A673 (cell line): ENCODE measurements at regions not wholly inside any gene's neighbourhood (a gene's known extent, or its start where the extent isn't known, plus 50 kb on each side); places are given as distances from the start of the nearest gene placed in this dataset.

Experiments used
- BruUV-seq: library from RNA; stranded (reverse); fragments of 400-500 nt; replicated peaks from 2 replicates; lab custom pipeline; 2021; lab: Mats Ljungman, UMichigan
- CTCF ChIA-PET: fragments of 300-600 bp; sonication (Branson Sonifier 250); formaldehyde crosslinking; loops from one replicate; lab custom pipeline; 2022; ENCODE audit warnings: antibody characterized with exemption; lab: Charles Lee
- POLR2A ChIA-PET: fragments of 300-600 bp; sonication (Branson Sonifier 250); formaldehyde crosslinking; loops from one replicate; lab custom pipeline; 2022; ENCODE audit warnings: antibody characterized with exemption; ENCODE audit not compliant: low non-redundant PET; lab: Charles Lee
- DNase-seq: peaks from one replicate; pipeline ENCODE4 v3.0.0-alpha.2; 2015; ENCODE audit warnings: low spot score
- H3K27ac ChIP-seq: fragments of 200-600 bp; sonication (generic); 2 replicates; pipeline ENCODE4 v1.5.1; 2016; ENCODE audit warnings: mixed run types, low read depth, mild to moderate bottlenecking, mixed read lengths, antibody characterized with exemption, low read length; ENCODE audit not compliant: poor library complexity, severe bottlenecking
- H3K27me3 ChIP-seq: fragments of 200-600 bp; sonication (generic); replicated peaks from 2 replicates; pipeline ENCODE4 v1.6.1; 2017; ENCODE audit warnings: mixed run types, low read depth, mild to moderate bottlenecking, mixed read lengths, antibody characterized with exemption, low read length; ENCODE audit not compliant: insufficient read depth, poor library complexity
- H3K36me3 ChIP-seq: fragments of 200-600 bp; sonication (generic); 2 replicates; pipeline ENCODE4 v1.6.1; 2016; ENCODE audit warnings: mixed run types, mild to moderate bottlenecking, mixed read lengths, antibody characterized with exemption, low read length; ENCODE audit not compliant: insufficient read depth, poor library complexity, severe bottlenecking
- H3K4me1 ChIP-seq: fragments of 200-600 bp; sonication (generic); 2 replicates; pipeline ENCODE4 v1.6.1; 2017; ENCODE audit warnings: mixed run types, mild to moderate bottlenecking, mixed read lengths, antibody characterized with exemption, low read length; ENCODE audit not compliant: insufficient read depth, poor library complexity, severe bottlenecking
- H3K4me3 ChIP-seq: fragments of 200-600 bp; sonication (generic); 2 replicates; pipeline ENCODE4 v1.5.1; 2016; ENCODE audit warnings: low read depth, mixed run types, mild to moderate bottlenecking, mixed read lengths, low read length; ENCODE audit not compliant: poor library complexity, severe bottlenecking
- H3K9me3 ChIP-seq: fragments of 200-600 bp; sonication (generic); 2 replicates; pipeline ENCODE4 v1.6.1; 2016; ENCODE audit warnings: mixed run types, low read depth, mild to moderate bottlenecking, mixed read lengths, antibody characterized with exemption, low read length; ENCODE audit not compliant: poor library complexity, severe bottlenecking
- CTCF ChIP-seq: fragments of 300-800, 200-600 bp; sonication (generic); conservative IDR thresholded peaks from 2 replicates; pipeline ENCODE4 v1.5.1; 2017; ENCODE audit warnings: low read depth, mild to moderate bottlenecking, antibody characterized with exemption, low read length, moderate library complexity, mixed read lengths
- EZH2 ChIP-seq: fragments of 200-600 bp; sonication (generic); IDR thresholded peaks from 2 replicates; pipeline ENCODE4 v1.6.1; 2017; ENCODE audit warnings: borderline replicate concordance, low read depth, mild to moderate bottlenecking, mixed read lengths, antibody characterized with exemption, low read length; ENCODE audit not compliant: poor library complexity, severe bottlenecking
- intact Hi-C: fragments of 100-400 bp; cut with micrococcal nuclease; formaldehyde crosslinking; loops from one replicate; pipeline ENCODE4 v1.10.0; 2022; ENCODE audit not compliant: unreplicated experiment

DNA sequence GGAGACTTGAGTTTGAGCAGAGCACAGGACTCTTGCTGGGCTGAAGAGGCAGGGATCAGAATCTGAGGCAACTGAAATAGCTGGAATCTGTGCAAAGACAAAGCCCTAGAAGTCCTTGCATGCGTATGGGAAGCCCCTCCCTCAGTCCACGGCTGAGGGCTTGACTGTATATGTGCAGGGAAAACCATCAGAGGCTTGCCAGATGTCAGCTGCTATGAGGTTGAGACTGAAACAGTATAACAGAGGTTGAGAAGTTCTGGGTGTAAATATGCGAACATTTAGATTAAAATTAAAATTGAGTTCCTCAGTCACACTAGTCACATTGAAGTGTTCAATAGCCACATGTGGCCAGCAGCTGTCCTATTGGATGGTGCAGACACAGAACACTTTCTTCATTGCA lies 108.8 kb upstream of the NEDD9 start:
- Histone ChIP-seq H3K4me1 (no peaks in the 10 kb centered on the region), H3K27me3 (no peaks in the 10 kb centered on the region), H3K4me3 (no peak overlapping the region), H3K9me3 (no peaks in the 10 kb centered on the region), H3K27ac (no peak overlapping the region), H3K36me3 (no peaks in the 10 kb centered on the region)
- TF ChIP-seq EZH2, result no peak
- TF ChIP-seq CTCF, result no peak
- intact Hi-C loops, result no loop called here
- no peak for DNase-seq
- ChIA-PET CTCF (no interaction called here), POLR2A (no interaction called here)
- no TSS peak for BruUV-seq

- H3K36me3 ChIP-seq, result no peaks in the 10 kb centered on the region
- POLR2A ChIA-PET, result no interaction called here
Observed at GRCh38 chr6:11339380-11339779, 106.9 kb upstream of the NEDD9 start.

DNA sequence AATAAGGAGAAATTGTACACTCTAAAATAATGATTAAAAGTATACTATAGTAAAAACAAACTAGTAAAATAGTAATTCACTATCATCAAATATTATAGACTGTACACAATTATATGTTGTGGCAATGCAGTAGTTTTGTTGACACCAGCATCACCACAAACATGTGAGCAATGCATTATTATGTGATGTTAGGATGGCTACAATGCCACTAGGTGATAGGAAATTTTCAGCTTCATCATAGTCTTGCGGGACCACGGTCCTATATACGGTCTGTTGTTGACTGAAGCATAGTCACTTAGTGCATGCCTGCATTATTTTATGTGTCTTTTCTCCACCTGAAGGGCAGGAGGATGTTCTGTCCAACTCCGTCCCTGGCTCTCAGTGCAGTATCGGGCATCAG lies 104.8 kb upstream of the NEDD9 start:
- H3K9me3 ChIP-seq, result no peaks in the 10 kb centered on the region
- CTCF ChIA-PET, result no interaction called here
- no peak overlapping the region for H3K4me3 ChIP-seq
- no peaks in the 10 kb centered on the region for H3K36me3 ChIP-seq
- intact Hi-C loops, result no loop called here
- no peak for DNase-seq
- BruUV-seq, result no TSS peak
- TF ChIP-seq CTCF (no peak), EZH2 (no peak)
- POLR2A ChIA-PET, result no interaction called here
- no peaks in the 10 kb centered on the region for H3K4me1 ChIP-seq
- no peak overlapping the region for H3K27ac ChIP-seq
- no peaks in the 10 kb centered on the region for H3K27me3 ChIP-seq

More at GRCh38 chr6:11339380-11339779, 106.9 kb upstream of the NEDD9 start:
- DNase-seq, result no peak
- TF ChIP-seq CTCF, result no peak
- TF ChIP-seq EZH2, result no peak
- CTCF ChIA-PET, result no interaction called here
- no peak overlapping the region for H3K4me3 ChIP-seq
- intact Hi-C loops, result no loop called here
- no peaks in the 10 kb centered on the region for H3K9me3 ChIP-seq
- no peaks in the 10 kb centered on the region for H3K27me3 ChIP-seq
- no peak overlapping the region for H3K27ac ChIP-seq
- H3K4me1 ChIP-seq, result no peaks in the 10 kb centered on the region
- no TSS peak for BruUV-seq
